HG03103 (cell line): ENCODE measurements at regions not wholly inside any gene's neighbourhood (a gene's known extent, or its start where the extent isn't known, plus 50 kb on each side); places are given as distances from the start of the nearest gene placed in this dataset.

Experiments used
- ATAC-seq: cut with Tn5 transposase; IDR thresholded peaks from one replicate; pipeline ENCODE4 v1.9.1; 2021; ENCODE audit warnings: low read depth; ENCODE audit not compliant: unreplicated experiment

GRCh38 chr6:119922814-119923213, 573.3 kb upstream of the MAN1A1 start:
- no peak for ATAC-seq

GRCh38 chr6:119921491-119922010, 572.0 kb upstream of the MAN1A1 start:
- no peak for ATAC-seq

- no peak for ATAC-seq
Observed at GRCh38 chr6:119917186-119917585, 567.6 kb upstream of the MAN1A1 start.

- no peak for ATAC-seq
Observed at GRCh38 chr6:119915971-119916370, 566.4 kb upstream of the MAN1A1 start.

GRCh38 chr6:119908157-119908556, 558.6 kb upstream of the MAN1A1 start:
- no peak for ATAC-seq

GRCh38 chr6:119902681-119903080, 553.1 kb upstream of the MAN1A1 start:
- ATAC-seq, result no peak

- no peak for ATAC-seq
Observed at GRCh38 chr6:119896806-119897205, 547.2 kb upstream of the MAN1A1 start.

- no peak for ATAC-seq
Observed at GRCh38 chr6:119895626-119896025, 546.1 kb upstream of the MAN1A1 start.

GRCh38 chr6:119894811-119895210, 545.2 kb upstream of the MAN1A1 start:
- ATAC-seq, result no peak

- ATAC-seq, result no peak
Observed at GRCh38 chr6:119891644-119892043, 542.1 kb upstream of the MAN1A1 start.

GRCh38 chr6:119891206-119891605, 541.6 kb upstream of the MAN1A1 start:
- no peak for ATAC-seq

GRCh38 chr6:119890470-119890869, 540.9 kb upstream of the MAN1A1 start:
- no peak for ATAC-seq

- ATAC-seq, result no peak
Observed at GRCh38 chr6:119887666-119888065, 538.1 kb upstream of the MAN1A1 start.

GRCh38 chr6:119881416-119881815, 531.9 kb upstream of the MAN1A1 start:
- no peak for ATAC-seq

- no peak for ATAC-seq
Observed at GRCh38 chr6:119880840-119881239, 531.3 kb upstream of the MAN1A1 start.

- no peak for ATAC-seq
Observed at GRCh38 chr6:119879731-119880130, 530.2 kb upstream of the MAN1A1 start.

- ATAC-seq, result no peak
Observed at GRCh38 chr6:119874381-119874780, 524.8 kb upstream of the MAN1A1 start.

GRCh38 chr6:119873107-119873506, 523.5 kb upstream of the MAN1A1 start:
- no peak for ATAC-seq

GRCh38 chr6:119871520-119871919, 522.0 kb upstream of the MAN1A1 start:
- ATAC-seq, result no peak

- ATAC-seq, result no peak
Observed at GRCh38 chr6:119865466-119866350, 516.1 kb upstream of the MAN1A1 start.

- ATAC-seq, result no peak
Observed at GRCh38 chr6:119862719-119863118, 513.2 kb upstream of the MAN1A1 start.

GRCh38 chr6:119858901-119859300, 509.3 kb upstream of the MAN1A1 start:
- no peak for ATAC-seq
